ENCODE measurements at regions not wholly inside any gene's neighbourhood (a gene's known extent, or its start where the extent isn't known, plus 50 kb on each side); places are given as distances from the start of the nearest gene placed in this dataset.
A peak's percentile ranks its signal among the peaks of the same experiment; 100 is the strongest.

DNA sequence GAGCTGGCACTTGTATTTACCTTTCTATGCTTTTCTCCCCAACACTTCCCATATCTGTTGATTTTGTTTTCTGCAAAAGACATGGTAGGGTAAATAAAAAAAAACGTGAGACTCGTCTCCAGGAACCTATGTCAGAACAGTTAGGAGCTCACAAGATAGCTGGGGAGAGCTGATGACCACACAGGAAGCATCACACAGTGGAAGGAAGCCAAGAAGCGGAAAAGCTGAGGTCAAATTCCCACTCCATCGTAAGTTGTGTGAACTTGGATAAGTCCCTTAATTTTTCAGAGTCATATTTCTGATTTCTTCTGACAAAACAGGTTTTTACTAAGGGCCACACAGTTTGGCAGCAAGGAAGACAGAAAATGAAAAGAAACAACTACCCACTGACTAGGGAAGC is 199.6 kb downstream of the KLF5 start:
- DNase-seq (ENCODE audit: low read depth) = no peak

DNA sequence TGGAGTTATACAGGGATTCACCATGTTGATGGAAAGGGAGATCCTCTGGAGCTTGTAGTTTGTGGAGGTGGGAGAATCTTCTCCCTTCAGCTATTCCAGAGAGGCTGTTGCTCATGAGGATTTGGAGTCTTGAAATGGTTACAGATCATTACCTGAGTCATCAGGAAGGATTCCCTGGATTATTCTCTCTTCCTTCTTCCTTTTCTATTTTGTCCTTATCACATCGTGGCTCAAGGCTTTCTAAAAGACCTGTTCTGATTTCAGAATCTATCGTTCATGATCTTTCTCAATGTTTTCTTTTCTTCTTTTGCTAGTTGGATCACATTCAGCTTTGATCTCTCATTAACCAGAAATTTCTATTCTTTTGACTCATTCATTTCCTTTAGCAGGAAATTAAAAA is 196.0 kb downstream of the KLF5 start:
- peak; percentile 15 for DNase-seq (ENCODE audit: low read depth)

DNA sequence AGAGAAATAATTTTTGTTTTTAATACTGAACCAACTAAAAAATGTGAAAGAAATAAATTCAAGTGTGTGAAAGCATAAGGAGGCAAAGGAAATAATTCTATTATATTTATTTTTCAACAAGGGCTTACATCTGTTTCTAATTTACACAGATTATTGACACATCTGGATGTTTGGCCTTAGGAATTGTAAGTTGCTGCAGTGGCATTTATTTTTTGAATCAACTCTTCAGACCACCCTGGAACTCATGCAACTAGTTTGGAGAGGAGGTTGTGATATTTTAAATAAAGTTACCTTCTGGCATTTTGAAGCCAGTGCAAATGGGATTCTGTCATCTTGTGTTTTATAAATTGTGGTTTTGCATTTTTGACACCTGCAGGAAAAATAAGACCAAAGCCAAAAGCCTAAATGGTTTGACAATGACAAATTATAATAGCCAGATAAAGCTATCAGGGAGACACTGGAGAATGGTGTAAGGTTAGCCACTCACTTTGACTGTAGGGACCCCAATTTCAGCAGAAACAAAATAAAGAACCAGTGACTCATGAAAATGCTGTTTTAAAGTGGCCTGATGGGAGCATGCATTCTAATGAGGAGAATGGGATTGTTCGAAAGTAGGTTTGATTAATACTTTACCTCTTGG is 192.9 kb downstream of the KLF5 start:
- no peak for DNase-seq (ENCODE audit: low read depth)

DNA sequence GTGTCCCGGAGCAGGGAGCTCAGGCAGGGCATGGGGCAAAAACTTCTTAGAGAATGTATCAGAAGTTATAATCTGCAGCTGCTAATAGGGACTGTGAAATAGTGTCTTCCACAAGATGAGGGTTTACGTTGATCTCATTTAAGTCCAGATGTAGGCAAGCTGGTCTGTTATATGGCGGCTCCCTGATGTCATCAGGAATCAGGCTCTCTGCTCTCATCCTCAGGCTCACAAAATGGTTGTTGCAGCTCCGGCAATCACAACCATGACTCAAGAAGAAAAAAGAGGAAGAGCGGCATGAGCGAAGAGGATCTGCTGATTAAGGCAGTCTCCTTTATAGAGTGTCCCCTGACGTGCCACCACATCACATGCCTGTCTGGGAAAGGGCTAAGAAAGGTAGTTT is 191.3 kb downstream of the KLF5 start:
- DNase-seq (ENCODE audit: low read depth) = no peak

GRCh38 chr13:73248711-73249580 is 190.1 kb downstream of the KLF5 start:
- peak; percentile 45 for DNase-seq (ENCODE audit: low read depth)

- no peak for DNase-seq (ENCODE audit: low read depth)
Measured at GRCh38 chr13:73248154-73248553, 189.3 kb downstream of the KLF5 start.

GRCh38 chr13:73245246-73245645 is 186.4 kb downstream of the KLF5 start:
- DNase-seq (ENCODE audit: low read depth) = no peak

DNA sequence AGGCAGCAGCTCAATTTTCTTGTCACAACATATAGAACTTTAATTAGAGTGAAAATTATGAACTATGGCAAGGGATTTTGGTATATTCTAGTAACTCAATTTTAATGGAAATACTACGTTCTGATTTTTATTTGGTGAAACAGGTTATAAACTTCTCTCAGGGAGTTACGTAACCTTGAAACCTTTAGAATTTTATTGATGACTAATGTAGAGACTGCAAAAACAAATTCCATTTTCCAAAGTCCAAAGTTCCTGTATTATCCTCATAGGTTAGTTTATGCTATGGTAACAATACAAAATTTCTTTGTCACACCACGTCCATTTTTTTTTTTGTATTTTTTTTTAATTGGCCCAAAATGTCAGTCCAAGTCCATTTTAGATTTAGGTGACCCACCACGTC is 185.7 kb downstream of the KLF5 start:
- no peak for DNase-seq (ENCODE audit: low read depth)

DNA sequence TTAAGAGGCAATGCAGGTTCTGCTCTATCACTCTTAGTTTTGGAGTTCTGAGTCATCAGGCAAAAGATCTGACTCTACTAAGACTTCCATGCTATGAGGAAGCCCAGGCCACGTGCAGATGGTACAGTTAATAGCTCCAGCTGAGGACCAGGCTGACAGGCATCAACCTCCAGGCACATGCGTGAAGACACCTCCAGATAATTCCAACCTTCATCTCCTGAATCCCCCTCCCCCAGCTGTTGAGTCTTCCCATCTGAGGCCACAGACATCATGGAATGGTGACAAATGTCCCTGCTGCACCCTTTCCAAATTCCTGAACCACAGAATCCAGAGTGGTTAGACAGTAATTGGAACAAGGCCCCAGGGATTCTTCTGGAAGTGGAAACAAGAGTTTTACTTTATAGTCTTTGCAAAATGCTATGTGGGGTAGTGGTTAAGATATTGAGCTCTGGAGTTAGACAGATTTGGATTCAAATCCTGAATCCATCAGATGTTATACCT is 183.8 kb downstream of the KLF5 start:
- DNase-seq (ENCODE audit: low read depth) = no peak

- no peak for DNase-seq (ENCODE audit: low read depth)
Measured at GRCh38 chr13:73240193-73240592, 181.4 kb downstream of the KLF5 start.

DNA sequence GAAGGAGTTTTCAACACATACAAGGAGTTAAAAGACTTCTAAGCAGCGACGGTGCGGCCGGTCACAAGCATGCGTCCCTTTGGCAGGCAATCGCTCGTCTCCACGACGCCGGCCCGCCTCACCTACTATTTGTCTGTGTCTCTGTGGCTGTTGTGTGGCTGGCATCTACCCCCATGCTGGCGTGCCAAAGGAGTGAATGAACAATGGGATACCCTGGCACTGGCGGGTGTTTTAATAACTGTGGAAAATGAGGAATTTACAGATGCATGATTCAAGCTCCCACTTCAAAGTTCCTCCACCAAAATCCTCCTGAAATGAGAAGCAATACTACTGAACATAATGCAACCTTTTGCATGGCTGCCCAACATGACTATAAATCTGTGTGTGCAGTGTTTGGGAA is 176.6 kb downstream of the KLF5 start:
- DNase-seq (ENCODE audit: low read depth) = peak; percentile 90

DNA sequence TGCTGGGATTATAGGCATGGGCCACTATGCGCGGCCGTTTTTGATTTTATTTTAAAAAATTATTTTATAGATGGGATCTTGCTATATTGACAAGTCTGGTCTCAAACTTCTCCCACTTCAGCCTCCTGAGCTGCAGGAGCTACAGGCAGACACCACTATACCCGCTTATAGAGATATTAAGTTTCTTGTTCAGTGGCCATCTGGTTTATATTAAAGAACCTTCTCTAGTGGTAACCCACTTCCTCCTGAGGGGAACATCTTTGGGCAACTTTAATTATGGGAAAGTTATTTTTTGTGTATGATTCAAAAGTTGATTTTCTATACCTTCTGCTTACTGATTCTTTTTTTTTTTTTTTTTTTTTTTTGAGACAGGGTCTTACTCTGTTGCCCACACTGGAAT is 172.7 kb downstream of the KLF5 start:
- DNase-seq (ENCODE audit: low read depth) = no peak

DNA sequence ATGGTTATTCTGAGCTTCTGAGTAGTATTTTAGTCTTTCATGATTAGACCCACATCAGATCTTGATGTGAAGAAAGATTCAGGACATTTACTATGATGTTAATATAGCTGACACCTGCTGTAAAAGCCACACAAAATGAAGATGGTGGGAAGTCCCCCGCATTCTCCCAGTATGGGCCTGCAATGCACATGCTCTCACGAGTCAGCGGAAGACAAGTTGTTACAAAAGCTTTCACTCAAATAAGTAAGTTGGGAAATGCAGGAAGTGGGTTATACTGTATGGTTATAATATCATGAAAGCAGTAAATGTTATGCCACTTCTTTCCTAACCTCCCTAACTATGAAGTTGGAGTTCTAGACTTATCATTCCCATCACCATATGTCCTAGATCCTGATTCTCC is 171.9 kb downstream of the KLF5 start:
- DNase-seq (ENCODE audit: low read depth) = no peak

DNA sequence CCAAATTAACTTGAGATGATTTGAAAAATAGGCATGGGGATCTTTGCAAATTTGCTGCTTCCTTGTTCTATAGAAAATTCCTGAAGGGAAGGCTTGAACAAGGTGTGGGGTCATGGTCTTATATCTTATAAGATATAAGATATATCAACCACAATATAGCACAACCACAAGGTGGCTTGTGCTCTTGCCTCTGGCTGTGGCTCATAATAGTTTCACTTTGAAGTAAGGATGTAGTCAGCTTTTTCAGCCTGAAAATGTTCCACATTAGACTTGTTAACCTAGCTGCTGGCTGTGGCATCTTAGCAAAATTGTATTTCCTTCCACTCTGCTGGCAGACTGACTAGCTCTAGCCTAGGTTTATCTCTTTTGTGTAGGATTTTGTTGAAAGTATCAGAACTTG is 169.7 kb downstream of the KLF5 start:
- no peak for DNase-seq (ENCODE audit: low read depth)

GRCh38 chr13:73225990-73226389 is 167.2 kb downstream of the KLF5 start:
- DNase-seq (ENCODE audit: low read depth) = no peak

DNA sequence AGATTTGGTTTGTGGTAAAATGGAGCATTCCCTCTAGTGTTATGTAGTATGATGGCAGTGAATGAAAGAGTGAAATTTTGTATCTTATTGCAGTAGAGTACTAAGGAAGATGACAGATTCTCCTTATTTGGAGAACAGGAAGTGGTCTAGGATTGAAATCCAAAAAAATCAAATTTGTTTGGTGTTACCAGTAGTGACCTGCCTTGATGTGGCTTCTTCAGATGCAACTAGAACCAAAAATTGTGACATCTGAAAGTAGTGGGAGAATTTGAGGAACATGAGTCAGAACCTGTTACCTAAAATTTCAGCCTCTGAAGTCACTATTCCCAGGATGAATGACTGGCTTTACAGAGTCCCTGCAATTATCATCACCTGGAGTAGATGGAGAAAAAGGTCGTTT is 165.9 kb downstream of the KLF5 start:
- DNase-seq (ENCODE audit: low read depth) = peak; percentile 68

DNA sequence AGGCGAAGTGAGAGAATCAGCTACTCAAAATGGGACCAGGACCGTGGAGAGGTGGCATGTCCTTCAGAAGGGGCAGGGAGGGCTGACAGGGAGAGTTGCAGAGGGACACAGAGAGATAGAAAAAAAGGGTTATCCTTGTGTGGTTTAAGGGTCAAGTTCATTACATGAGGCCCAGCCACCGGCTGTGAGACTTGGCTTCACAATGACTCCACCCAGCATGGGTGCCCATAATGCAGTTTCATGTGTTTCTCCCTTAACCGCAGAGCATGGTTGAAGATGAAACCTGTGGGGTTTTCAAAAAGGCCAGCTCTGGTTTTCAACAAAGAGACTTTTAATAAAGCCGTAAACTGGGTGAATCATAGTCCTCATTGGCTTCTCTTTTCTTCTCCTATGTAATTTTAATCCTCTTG is 164.6 kb downstream of the KLF5 start:
- DNase-seq (ENCODE audit: low read depth) = peak; percentile 48

DNA sequence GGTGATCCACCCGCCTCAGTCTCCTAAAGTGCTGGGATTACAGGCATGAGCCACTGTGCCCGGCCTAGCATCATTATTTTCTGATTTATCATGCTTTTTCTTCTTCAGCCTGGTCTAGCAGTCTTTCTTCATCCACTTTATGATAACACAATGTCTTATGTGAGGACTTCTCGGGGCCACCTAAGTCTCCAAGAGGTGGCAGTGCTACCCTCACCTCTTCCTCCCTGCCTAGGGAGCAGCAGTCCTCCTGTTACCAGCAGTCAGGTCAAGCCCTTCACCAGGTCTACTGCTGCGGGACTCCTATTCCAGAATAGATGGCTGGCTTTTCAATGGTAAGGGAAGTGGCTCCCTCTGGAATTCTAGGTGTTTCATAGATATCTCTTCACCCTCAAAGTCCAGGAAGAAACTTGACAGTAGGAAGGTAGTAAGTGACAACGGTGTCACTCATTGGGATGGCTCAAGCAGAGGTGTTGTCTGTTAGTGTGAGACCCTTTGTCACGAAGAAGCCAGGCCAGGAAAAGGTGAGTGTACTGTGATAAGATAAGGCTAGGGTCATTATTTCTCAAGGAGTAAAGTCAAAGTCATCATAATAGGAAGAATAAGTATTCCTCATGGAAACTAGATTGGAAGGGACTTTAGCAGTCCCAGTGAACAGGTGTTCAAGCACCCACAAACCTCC is 164.0 kb downstream of the KLF5 start:
- no peak for DNase-seq (ENCODE audit: low read depth)

DNA sequence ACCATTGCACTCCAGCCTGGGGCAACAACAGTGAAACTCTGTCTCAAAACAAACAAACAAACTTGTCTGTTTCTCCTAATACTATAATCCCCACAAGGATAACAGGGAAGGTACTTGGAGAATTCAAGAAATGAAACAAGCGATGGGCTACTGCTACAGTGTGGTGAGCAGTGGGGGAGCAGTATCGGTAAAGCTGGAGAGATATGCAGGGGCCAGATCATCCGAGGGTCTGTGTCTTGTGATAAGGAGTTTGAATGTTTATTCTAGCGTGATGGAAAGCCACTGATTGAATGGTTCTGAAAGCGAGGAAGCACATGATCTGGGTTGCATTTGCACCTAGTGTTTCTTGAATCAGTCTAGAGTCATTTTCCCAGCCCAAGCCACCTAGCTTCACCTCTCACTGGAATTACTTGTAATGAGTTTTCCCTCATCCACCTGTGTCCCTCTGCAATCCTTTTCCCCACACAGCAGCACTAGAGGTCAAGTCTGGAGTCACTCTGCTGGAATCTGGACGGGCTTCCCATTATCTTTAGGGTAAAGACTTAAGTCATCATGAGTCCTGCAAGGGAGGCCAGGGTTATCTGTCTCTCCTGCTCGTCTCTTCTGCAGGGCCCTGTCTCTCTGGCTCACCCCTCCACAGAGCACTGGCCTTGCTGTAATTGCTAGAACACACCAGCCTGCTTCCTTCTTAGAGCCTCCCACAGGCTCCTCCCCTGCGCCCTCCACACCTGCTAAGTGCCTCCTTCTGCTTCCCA is 162.3 kb downstream of the KLF5 start:
- peak; percentile 21 for DNase-seq (ENCODE audit: low read depth)

- DNase-seq (ENCODE audit: low read depth) = no peak
Measured at GRCh38 chr13:73218181-73218580, 159.4 kb downstream of the KLF5 start.

- DNase-seq (ENCODE audit: low read depth) = peak; percentile 55
Measured at GRCh38 chr13:73216381-73216831, 157.6 kb downstream of the KLF5 start.

GRCh38 chr13:73215823-73216222 is 157.0 kb downstream of the KLF5 start:
- peak; percentile 77 for DNase-seq (ENCODE audit: low read depth)

All from M059J (cell line).